ENCODE measurements at regions not wholly inside any gene's neighbourhood (a gene's known extent, or its start where the extent isn't known, plus 50 kb on each side); places are given as distances from the start of the nearest gene placed in this dataset.

DNA sequence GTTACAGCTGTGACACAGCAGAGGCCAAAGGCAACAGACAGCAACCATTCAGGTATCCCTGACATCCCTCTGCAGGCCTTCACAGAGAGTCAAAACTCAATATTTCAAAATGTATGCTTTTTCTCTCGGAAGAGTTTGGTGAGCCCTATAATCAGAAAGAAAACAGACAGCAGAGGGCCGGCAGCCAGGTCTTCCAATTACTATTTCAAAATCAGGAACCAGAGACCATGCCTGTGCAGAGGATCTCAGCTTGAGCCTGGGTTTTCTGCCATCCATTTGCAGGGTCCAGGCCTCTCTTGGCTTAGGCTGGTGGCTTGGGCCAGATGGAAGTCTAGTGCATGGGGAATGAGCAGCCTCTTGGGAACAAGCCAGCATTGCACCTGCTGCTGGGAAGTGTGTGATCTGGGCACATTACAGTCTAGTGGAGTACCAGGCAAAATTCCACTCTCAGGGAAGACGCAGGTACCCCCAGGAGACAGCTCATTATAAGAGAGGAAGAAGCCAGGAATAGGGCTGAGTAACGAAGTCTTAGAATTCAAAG is 231.3 kb downstream of the ENC1 start:
- Mint-ChIP-seq H3K9me3 (no peaks in the 10 kb centered on the region), H3K27me3 (ENCODE audit: insufficient read depth, low read depth, poor library complexity) (peaks cover 2% of the 10 kb centered on the region), H3K4me3 (no peak overlapping the region), H3K27ac (no peak overlapping the region), H3K36me3 (ENCODE audit: low read depth) (no peaks in the 10 kb centered on the region), H3K4me1 (peaks cover 14% of the 10 kb centered on the region)
- TF ChIP-seq, protein P1, sequence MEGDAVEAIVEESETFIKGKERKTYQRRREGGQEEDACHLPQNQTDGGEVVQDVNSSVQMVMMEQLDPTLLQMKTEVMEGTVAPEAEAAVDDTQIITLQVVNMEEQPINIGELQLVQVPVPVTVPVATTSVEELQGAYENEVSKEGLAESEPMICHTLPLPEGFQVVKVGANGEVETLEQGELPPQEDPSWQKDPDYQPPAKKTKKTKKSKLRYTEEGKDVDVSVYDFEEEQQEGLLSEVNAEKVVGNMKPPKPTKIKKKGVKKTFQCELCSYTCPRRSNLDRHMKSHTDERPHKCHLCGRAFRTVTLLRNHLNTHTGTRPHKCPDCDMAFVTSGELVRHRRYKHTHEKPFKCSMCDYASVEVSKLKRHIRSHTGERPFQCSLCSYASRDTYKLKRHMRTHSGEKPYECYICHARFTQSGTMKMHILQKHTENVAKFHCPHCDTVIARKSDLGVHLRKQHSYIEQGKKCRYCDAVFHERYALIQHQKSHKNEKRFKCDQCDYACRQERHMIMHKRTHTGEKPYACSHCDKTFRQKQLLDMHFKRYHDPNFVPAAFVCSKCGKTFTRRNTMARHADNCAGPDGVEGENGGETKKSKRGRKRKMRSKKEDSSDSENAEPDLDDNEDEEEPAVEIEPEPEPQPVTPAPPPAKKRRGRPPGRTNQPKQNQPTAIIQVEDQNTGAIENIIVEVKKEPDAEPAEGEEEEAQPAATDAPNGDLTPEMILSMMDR (conservative IDR thresholded peaks at IDR 0.05; ENCODE audit: low read depth in 2 of 2): no peak
- TF ChIP-seq CREB1 (CRISPR knock-in tag; IDR thresholded peaks at IDR 0.05; ENCODE audit: low read depth) (no peak), ZNF331 (CRISPR knock-in tag; IDR thresholded peaks at IDR 0.05; ENCODE audit: low read depth) (no peak), EZH2 (IDR thresholded peaks at IDR 0.05; ENCODE audit: low read depth, unreplicated experiment) (no peak)
- TF ChIP-seq, protein P2, sequence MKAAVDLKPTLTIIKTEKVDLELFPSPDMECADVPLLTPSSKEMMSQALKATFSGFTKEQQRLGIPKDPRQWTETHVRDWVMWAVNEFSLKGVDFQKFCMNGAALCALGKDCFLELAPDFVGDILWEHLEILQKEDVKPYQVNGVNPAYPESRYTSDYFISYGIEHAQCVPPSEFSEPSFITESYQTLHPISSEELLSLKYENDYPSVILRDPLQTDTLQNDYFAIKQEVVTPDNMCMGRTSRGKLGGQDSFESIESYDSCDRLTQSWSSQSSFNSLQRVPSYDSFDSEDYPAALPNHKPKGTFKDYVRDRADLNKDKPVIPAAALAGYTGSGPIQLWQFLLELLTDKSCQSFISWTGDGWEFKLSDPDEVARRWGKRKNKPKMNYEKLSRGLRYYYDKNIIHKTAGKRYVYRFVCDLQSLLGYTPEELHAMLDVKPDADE (IDR thresholded peaks at IDR 0.05): no peak
- Histone ChIP-seq H3K36me3 (ENCODE audit: insufficient read depth) (no peaks in the 10 kb centered on the region), H3K27me3 (ENCODE audit: insufficient read depth) (no peaks in the 10 kb centered on the region), H3K9me2 (ENCODE audit: insufficient read depth) (0 out of 2 replicates have a peak, but pooled peaks cover 3% of the 10 kb centered on the region), H3K79me2 (replicated peaks; ENCODE audit: insufficient read depth) (no peaks in the 10 kb centered on the region), H3K4me3 (no peak overlapping the region), H3K27ac (ENCODE audit: low read depth) (no peak overlapping the region), H2AFZ (no peak overlapping the region), H3K4me2 (no peak overlapping the region), H4K20me1 (replicated peaks; ENCODE audit: insufficient read depth) (no peaks in the 10 kb centered on the region), H3K4me1 (ENCODE audit: insufficient read depth) (peaks cover 10% of the 10 kb centered on the region; the same call in 1 of the 2 replicates), H3F3A (replicated peaks; ENCODE audit: low read depth) (no peaks in the 10 kb centered on the region)
- DNase-seq (ENCODE audit: low spot score) (no peak), ATAC-seq (no peak)

DNA sequence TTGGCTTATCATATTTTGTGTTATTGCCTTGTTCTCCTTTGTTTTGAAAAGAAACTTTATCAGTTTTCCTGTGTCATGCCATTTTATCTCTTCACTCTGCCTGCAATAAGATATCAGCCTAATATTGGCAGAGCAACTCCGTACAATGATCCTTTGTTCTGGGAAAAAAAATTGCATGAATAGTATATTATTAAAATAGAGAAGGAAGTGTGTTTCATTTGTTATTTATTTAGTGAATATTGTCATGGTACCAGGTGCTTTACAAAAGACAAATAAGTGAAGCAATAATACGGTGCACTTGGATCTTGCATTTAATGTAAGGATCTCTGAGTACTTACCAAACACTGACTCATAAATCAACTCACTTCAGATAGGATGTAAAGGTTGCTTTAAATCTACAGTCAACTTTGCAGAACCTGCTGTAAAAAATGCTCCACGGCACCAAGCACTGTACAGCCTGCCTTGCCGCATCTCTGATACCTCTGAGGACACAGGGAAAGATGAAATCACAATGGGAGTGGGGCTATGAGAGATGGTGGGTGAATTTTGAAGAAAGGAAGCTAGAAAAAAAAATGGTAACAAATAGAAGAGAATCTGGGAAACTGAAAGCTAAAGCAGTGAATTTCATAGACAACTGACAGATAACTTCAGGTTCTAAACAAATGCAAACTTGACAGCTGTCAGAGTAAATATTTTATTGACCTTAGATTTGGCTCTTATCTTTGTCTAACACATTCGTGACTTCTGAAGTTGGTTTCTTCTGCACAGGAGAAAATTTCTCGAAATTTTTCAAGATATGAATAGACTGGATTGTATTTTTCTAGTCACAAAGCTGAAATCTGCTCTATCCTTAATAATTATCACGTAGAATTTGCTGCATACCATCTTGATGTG is 232.1 kb downstream of the ENC1 start:
- H2AFZ ChIP-seq: no peak overlapping the region
- no peak for ATAC-seq
- TF ChIP-seq, protein P3, sequence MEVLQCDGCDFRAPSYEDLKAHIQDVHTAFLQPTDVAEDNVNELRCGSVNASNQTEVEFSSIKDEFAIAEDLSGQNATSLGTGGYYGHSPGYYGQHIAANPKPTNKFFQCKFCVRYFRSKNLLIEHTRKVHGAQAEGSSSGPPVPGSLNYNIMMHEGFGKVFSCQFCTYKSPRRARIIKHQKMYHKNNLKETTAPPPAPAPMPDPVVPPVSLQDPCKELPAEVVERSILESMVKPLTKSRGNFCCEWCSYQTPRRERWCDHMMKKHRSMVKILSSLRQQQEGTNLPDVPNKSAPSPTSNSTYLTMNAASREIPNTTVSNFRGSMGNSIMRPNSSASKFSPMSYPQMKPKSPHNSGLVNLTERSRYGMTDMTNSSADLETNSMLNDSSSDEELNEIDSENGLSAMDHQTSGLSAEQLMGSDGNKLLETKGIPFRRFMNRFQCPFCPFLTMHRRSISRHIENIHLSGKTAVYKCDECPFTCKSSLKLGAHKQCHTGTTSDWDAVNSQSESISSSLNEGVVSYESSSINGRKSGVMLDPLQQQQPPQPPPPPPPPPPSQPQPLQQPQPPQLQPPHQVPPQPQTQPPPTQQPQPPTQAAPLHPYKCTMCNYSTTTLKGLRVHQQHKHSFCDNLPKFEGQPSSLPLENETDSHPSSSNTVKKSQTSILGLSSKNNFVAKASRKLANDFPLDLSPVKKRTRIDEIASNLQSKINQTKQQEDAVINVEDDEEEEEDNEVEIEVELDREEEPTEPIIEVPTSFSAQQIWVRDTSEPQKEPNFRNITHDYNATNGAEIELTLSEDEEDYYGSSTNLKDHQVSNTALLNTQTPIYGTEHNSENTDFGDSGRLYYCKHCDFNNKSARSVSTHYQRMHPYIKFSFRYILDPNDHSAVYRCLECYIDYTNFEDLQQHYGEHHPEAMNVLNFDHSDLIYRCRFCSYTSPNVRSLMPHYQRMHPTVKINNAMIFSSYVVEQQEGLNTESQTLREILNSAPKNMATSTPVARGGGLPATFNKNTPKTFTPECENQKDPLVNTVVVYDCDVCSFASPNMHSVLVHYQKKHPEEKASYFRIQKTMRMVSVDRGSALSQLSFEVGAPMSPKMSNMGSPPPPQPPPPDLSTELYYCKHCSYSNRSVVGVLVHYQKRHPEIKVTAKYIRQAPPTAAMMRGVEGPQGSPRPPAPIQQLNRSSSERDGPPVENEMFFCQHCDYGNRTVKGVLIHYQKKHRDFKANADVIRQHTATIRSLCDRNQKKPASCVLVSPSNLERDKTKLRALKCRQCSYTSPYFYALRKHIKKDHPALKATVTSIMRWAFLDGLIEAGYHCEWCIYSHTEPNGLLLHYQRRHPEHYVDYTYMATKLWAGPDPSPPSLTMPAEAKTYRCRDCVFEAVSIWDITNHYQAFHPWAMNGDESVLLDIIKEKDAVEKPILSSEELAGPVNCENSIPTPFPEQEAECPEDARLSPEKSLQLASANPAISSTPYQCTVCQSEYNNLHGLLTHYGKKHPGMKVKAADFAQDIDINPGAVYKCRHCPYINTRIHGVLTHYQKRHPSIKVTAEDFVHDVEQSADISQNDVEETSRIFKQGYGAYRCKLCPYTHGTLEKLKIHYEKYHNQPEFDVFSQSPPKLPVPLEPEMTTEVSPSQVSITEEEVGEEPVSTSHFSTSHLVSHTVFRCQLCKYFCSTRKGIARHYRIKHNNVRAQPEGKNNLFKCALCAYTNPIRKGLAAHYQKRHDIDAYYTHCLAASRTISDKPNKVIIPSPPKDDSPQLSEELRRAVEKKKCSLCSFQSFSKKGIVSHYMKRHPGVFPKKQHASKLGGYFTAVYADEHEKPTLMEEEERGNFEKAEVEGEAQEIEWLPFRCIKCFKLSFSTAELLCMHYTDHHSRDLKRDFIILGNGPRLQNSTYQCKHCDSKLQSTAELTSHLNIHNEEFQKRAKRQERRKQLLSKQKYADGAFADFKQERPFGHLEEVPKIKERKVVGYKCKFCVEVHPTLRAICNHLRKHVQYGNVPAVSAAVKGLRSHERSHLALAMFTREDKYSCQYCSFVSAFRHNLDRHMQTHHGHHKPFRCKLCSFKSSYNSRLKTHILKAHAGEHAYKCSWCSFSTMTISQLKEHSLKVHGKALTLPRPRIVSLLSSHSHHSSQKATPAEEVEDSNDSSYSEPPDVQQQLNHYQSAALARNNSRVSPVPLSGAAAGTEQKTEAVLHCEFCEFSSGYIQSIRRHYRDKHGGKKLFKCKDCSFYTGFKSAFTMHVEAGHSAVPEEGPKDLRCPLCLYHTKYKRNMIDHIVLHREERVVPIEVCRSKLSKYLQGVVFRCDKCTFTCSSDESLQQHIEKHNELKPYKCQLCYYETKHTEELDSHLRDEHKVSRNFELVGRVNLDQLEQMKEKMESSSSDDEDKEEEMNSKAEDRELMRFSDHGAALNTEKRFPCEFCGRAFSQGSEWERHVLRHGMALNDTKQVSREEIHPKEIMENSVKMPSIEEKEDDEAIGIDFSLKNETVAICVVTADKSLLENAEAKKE (CRISPR knock-in tag; IDR thresholded peaks at IDR 0.05): no peak
- no peak for TF ChIP-seq NANOG (IDR thresholded peaks at IDR 0.05; ENCODE audit: borderline replicate concordance)
- TF ChIP-seq, protein P2 (IDR thresholded peaks at IDR 0.05): no peak
- no peak for TF ChIP-seq ZNF114 (CRISPR knock-in tag; IDR thresholded peaks at IDR 0.05)
- TF ChIP-seq EZH2phosphoT487 (IDR thresholded peaks at IDR 0.05; ENCODE audit: unreplicated experiment): no peak

More for the DNA sequence above, 232.1 kb downstream of the ENC1 start:
- H4K20me1 ChIP-seq (replicated peaks; ENCODE audit: insufficient read depth): no peaks in the 10 kb centered on the region
- no peaks in the 10 kb centered on the region for H3K36me3 ChIP-seq (ENCODE audit: insufficient read depth)
- no peak overlapping the region for H3K4me2 ChIP-seq
- peaks cover 14% of the 10 kb centered on the region for H3K4me1 Mint-ChIP-seq
- H3K27me3 Mint-ChIP-seq (ENCODE audit: insufficient read depth, low read depth, poor library complexity): peaks cover 2% of the 10 kb centered on the region
- H3K27ac Mint-ChIP-seq: no peak overlapping the region
- no peak overlapping the region for H3K4me3 Mint-ChIP-seq
- no peak overlapping the region for H3K27ac ChIP-seq (ENCODE audit: low read depth)
- no peaks in the 10 kb centered on the region for H3K9me2 ChIP-seq (ENCODE audit: insufficient read depth)
- DNase-seq (ENCODE audit: low spot score): no peak
- no peaks in the 10 kb centered on the region for H3K36me3 Mint-ChIP-seq (ENCODE audit: low read depth)
- H3K79me2 ChIP-seq (replicated peaks; ENCODE audit: insufficient read depth): no peaks in the 10 kb centered on the region
- peaks cover 10% of the 10 kb centered on the region; the same call in 1 of the 2 replicates for H3K4me1 ChIP-seq (ENCODE audit: insufficient read depth)
- H3K27me3 ChIP-seq (ENCODE audit: insufficient read depth): no peaks in the 10 kb centered on the region
- H3K4me3 ChIP-seq: no peak overlapping the region
- H3F3A ChIP-seq (replicated peaks; ENCODE audit: low read depth): no peaks in the 10 kb centered on the region
- H3K9me3 Mint-ChIP-seq: no peaks in the 10 kb centered on the region

Data from GM23338 (cell line).